ENCODE measurements at regions not wholly inside any gene's neighbourhood (a gene's known extent, or its start where the extent isn't known, plus 50 kb on each side); places are given as distances from the start of the nearest gene placed in this dataset.

- no peak overlapping the region for H2BK20ac ChIP-seq (ENCODE audit: low read depth, low read length, poor library complexity, severe bottlenecking)
- H3K79me2 ChIP-seq (ENCODE audit: insufficient read depth, low read length): peaks cover 9% of the 10 kb centered on the region; the same call in 1 of the 2 replicates
- H2BK15ac ChIP-seq (ENCODE audit: low read depth, low read length): no peak overlapping the region
- H3K27ac ChIP-seq (ENCODE audit: insufficient read length, low read depth, low read length): no peak overlapping the region
- H3K4me3 Mint-ChIP-seq: no peak overlapping the region
- peaks cover 4 to 11% (median 5%) of the 10 kb centered on the region in 3 experiments; a peak in 5 of 7 replicates for H3K36me3 Mint-ChIP-seq (ENCODE audit: insufficient read depth in 1 of 3, low read depth in 3 of 3)
- no peak overlapping the region for H3K9ac ChIP-seq (ENCODE audit: extremely low read depth, insufficient read length, low read length)
- H4K20me1 ChIP-seq (ENCODE audit: control insufficient read depth, insufficient read depth, insufficient read length): no peaks in the 10 kb centered on the region
- no peak overlapping the region for H3K4ac ChIP-seq (ENCODE audit: low read depth, low read length)
- no peaks in the 10 kb centered on the region for H3K27me3 ChIP-seq (ENCODE audit: insufficient read depth, low read length)
- H3K56ac ChIP-seq (ENCODE audit: insufficient read length, low read depth, low read length): no peak overlapping the region
- H4K91ac ChIP-seq (ENCODE audit: insufficient read length, low read depth, low read length): no peak overlapping the region
- H3K14ac ChIP-seq (ENCODE audit: insufficient read depth, low read length): 0 out of 2 replicates have a peak overlapping the region, but pooled peaks have one; percentile 28
- H3K18ac ChIP-seq (ENCODE audit: insufficient read length, low read depth, low read length): no peak overlapping the region
- no peak overlapping the region for H2AK5ac ChIP-seq (ENCODE audit: insufficient read length, low read length)
- no peaks in the 10 kb centered on the region; a peak in 1 of 5 replicates for H3K9me3 Mint-ChIP-seq
- peaks cover 40 to 57% of the 10 kb centered on the region in 2 experiments for H3K4me1 Mint-ChIP-seq
- no peak overlapping the region for H2BK120ac ChIP-seq (ENCODE audit: low read depth, low read length, poor library complexity, severe bottlenecking)
- TF ChIP-seq CTCF (conservative IDR thresholded peaks at IDR 0.05): no peak
- H2BK5ac ChIP-seq (ENCODE audit: insufficient read length, low read length): no peak overlapping the region
- H3K79me1 ChIP-seq (ENCODE audit: insufficient read depth, low read depth, low read length, poor library complexity, severe bottlenecking): peaks cover 3% of the 10 kb centered on the region
- H2BK12ac ChIP-seq (ENCODE audit: insufficient read length, low read depth, low read length): no peak overlapping the region
- no peak overlapping the region for H4K5ac ChIP-seq (ENCODE audit: insufficient read length, low read depth, low read length)
- no peaks in the 10 kb centered on the region for H3K23me2 ChIP-seq (ENCODE audit: insufficient read length, low read depth, low read length, poor library complexity, severe bottlenecking)
- no peak for DNase-seq
- H3K27ac Mint-ChIP-seq: no peak overlapping the region; a peak in 1 of 7 replicates
- no peak overlapping the region for H3T11ph ChIP-seq (ENCODE audit: low read length)
- no peak overlapping the region for H3K4me2 ChIP-seq (ENCODE audit: insufficient read depth, insufficient read length, low read length)
- peaks cover 12% of the 10 kb centered on the region for H3K4me1 ChIP-seq (ENCODE audit: insufficient read depth, low read length)
- no peak overlapping the region for H3K23ac ChIP-seq (ENCODE audit: insufficient read length, low read depth, low read length)
- H3K27me3 Mint-ChIP-seq (ENCODE audit: low read depth): no peaks in the 10 kb centered on the region
- H3K9me3 ChIP-seq (ENCODE audit: control insufficient read depth, low read depth, low read length): no peaks in the 10 kb centered on the region
- H2AFZ ChIP-seq (ENCODE audit: low read length): no peak overlapping the region
- WGBS (ENCODE audit: extremely low coverage, insufficient read length, low lambda C conversion rate): no CpG with 5 or more reads among the region's 13 CpGs
- H4K8ac ChIP-seq (replicated peaks; ENCODE audit: insufficient read length, low read depth, low read length): no peak overlapping the region
Measured at GRCh38 chr2:134158295-134158694, 95.6 kb upstream of the MGAT5 start.
